ENCODE measurements at regions not wholly inside any gene's neighbourhood (a gene's known extent, or its start where the extent isn't known, plus 50 kb on each side); places are given as distances from the start of the nearest gene placed in this dataset.
A peak's percentile ranks its signal among the peaks of the same experiment; 100 is the strongest.

DNA sequence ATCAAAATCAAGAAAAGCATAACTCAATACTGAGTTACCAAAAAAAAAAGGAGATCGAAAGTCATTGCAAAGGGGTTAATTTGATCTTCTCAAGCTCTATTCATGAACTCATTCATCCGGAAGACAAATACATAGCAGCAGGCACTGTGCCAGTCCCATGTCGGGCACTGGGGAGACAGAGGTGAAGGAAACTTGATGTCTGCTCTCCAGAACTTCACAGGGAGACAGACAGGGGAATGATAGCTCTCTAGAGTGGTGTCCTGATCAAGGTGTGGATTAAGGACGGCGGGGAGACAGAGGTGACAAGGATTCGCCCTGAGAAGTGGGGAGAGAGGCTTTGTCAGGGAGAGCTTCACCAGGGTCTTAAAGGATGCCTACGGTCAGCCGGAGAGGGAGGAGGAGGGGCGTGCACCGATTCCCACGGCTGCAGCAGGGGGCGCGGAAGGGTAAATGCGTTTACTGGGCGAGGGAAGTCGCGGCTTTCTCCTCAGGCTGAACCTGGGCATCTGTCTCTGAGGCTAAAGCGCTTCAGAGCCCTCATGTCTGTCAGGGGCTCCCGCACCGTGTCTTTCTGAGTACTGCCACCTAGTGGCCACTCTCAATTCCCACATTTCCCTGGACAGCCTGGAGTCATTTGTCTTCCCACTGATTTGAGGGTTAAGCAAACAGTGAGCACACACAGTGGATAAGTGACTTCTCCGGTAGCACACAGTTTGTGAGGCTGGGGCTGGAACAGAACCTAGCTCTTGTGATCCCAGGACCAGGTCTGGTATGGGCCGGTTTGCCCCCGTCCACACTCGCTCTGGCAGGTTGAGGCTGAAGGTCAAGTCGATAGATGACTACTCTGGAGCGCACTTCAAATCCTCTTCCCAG is 152.8 kb downstream of the TENT5C start:
- no peak overlapping the region for H3K9ac ChIP-seq (ENCODE audit: low read length)
- ATAC-seq (peak; percentile 94), DNase-seq (ENCODE audit: low read depth, low spot score) (peak; percentile 69)
- no peaks in the 10 kb centered on the region for H3K36me3 ChIP-seq (ENCODE audit: control insufficient read depth in 1 of 2, insufficient read depth in 2 of 2, low read length in 2 of 2)
- no TSS peak for BruUV-seq (replicated peaks)
- TF ChIP-seq EGR1 (IDR thresholded peaks at IDR 0.05; ENCODE audit: low read depth) = no peak
- TF ChIP-seq, protein P1, sequence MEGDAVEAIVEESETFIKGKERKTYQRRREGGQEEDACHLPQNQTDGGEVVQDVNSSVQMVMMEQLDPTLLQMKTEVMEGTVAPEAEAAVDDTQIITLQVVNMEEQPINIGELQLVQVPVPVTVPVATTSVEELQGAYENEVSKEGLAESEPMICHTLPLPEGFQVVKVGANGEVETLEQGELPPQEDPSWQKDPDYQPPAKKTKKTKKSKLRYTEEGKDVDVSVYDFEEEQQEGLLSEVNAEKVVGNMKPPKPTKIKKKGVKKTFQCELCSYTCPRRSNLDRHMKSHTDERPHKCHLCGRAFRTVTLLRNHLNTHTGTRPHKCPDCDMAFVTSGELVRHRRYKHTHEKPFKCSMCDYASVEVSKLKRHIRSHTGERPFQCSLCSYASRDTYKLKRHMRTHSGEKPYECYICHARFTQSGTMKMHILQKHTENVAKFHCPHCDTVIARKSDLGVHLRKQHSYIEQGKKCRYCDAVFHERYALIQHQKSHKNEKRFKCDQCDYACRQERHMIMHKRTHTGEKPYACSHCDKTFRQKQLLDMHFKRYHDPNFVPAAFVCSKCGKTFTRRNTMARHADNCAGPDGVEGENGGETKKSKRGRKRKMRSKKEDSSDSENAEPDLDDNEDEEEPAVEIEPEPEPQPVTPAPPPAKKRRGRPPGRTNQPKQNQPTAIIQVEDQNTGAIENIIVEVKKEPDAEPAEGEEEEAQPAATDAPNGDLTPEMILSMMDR (IDR thresholded peaks at IDR 0.05 in 2 of 3, conservative IDR thresholded peaks at IDR 0.05 in 1 of 3; ENCODE audit: borderline replicate concordance in 1 of 3, insufficient read depth in 1 of 3, low read depth in 2 of 3, low read length in 2 of 3) = peak; percentile 65 to 92 (median 83)
- no peak for TF ChIP-seq JUND (IDR thresholded peaks at IDR 0.05)
- TF ChIP-seq ZNF274 (IDR thresholded peaks at IDR 0.05; ENCODE audit: low read depth, low read length) = no peak
- peak; percentile 72 for TF ChIP-seq RAD21 (IDR thresholded peaks at IDR 0.05; ENCODE audit: low read depth)
- TF ChIP-seq YY1 (IDR thresholded peaks at IDR 0.05; ENCODE audit: extremely low read depth, insufficient replicate concordance, low read depth, low read length) = no peak
- no peak for TF ChIP-seq SIN3A (IDR thresholded peaks at IDR 0.05; ENCODE audit: low read depth)
- no peak for TF ChIP-seq SP1 (IDR thresholded peaks at IDR 0.05; ENCODE audit: low read depth)
- no peaks in the 10 kb centered on the region for H4K20me1 ChIP-seq (ENCODE audit: insufficient read depth)
- ChIA-PET POLR2A (no interaction called here), RAD21 (ENCODE audit: low non-redundant PET in 1 of 2, low total read pairs in 2 of 2, uncharacterized antibody in 2 of 2, unreplicated experiment in 2 of 2) (interaction anchor here in 1 of 2 experiments (0.9 kb wide), 1 partner anchor 246 kb away, joined by 4 read pairs; no protein-coding TSS in a partner anchor), CTCF (interaction anchor here (0.7 to 2.7 kb wide), 13 partner anchors 10 to 245 kb away, joined by 3 to 13 read pairs (median 4); partner anchors contain the start of gene TENT5C)
- peaks cover 0 to 12% of the 10 kb centered on the region in 2 experiments; a peak in 2 of 4 replicates for H3K4me1 ChIP-seq (ENCODE audit: control insufficient read depth in 1 of 2, insufficient read depth in 2 of 2, low read length in 2 of 2)
- H3K4me3 ChIP-seq (replicated peaks in 1 of 2; ENCODE audit: low read depth in 1 of 2, low read length in 2 of 2) = peak overlapping the region; percentile 37 to 43
- peak overlapping the region; percentile 94 for H2AFZ ChIP-seq (ENCODE audit: low read depth, low read length, poor library complexity, severe bottlenecking)
- H3K27me3 ChIP-seq (ENCODE audit: insufficient read depth, low read length) = no peaks in the 10 kb centered on the region
- intact Hi-C loops (cut with micrococcal nuclease) = loop anchor here (1.0 to 10.0 kb wide), 3 partner anchors 246 to 634 kb away; partner anchors contain the start of gene TRIM45
- H3K9me2 ChIP-seq (ENCODE audit: insufficient read depth) = no peaks in the 10 kb centered on the region
- H3K79me2 ChIP-seq (ENCODE audit: insufficient read depth, low read length) = no peaks in the 10 kb centered on the region
- peak overlapping the region; percentile 84 for H3K4me2 ChIP-seq (ENCODE audit: low read length)
- no peaks in the 10 kb centered on the region for H3K9me3 ChIP-seq (ENCODE audit: control insufficient read depth in 1 of 2, insufficient read depth in 1 of 2, low read depth in 1 of 2, low read length in 2 of 2)
- H3K27ac ChIP-seq (ENCODE audit: low read depth, low read length) = no peak overlapping the region
